Neural crest cell (in vitro differentiated cells): ENCODE measurements at regions not wholly inside any gene's neighbourhood (a gene's known extent, or its start where the extent isn't known, plus 50 kb on each side); places are given as distances from the start of the nearest gene placed in this dataset.

Experiments used
- DNase-seq: peaks from one replicate; pipeline ENCODE4 v3.0.0; 2021; ENCODE audit warnings: low read depth, mixed read lengths, low spot score
- H3K27ac Mint-ChIP-seq: one replicate; pipeline ENCODE4 v1.8.0; 2021; ENCODE audit warnings: mild to moderate bottlenecking, mixed read lengths; ENCODE audit not compliant: unreplicated experiment
- H3K27me3 Mint-ChIP-seq: 2 replicates; pipeline ENCODE4 v1.8.0; 2021; ENCODE audit warnings: low read depth, mild to moderate bottlenecking, mixed read lengths
- H3K36me3 Mint-ChIP-seq: 2 replicates; pipeline ENCODE4 v1.8.0; 2021; ENCODE audit warnings: low read depth, mild to moderate bottlenecking, mixed read lengths
- H3K4me1 Mint-ChIP-seq: 2 replicates; pipeline ENCODE4 v1.8.0; 2021; ENCODE audit warnings: mixed read lengths
- H3K4me3 Mint-ChIP-seq: one replicate; pipeline ENCODE4 v1.8.0; 2021; ENCODE audit warnings: mild to moderate bottlenecking, mixed read lengths
- H3K9me3 Mint-ChIP-seq: 2 replicates; pipeline ENCODE4 v1.8.0; 2021; ENCODE audit warnings: mixed read lengths
- CTCF ChIP-seq: fragments of 200-600 bp; sonication (generic); conservative IDR thresholded peaks from 2 replicates; pipeline ENCODE4 v1.5.0; 2021; ENCODE audit warnings: antibody characterized with exemption, mild to moderate bottlenecking

GRCh38 chr12:92457458-92458180 is 245.2 kb upstream of the PLEKHG7 start:
- no peaks in the 10 kb centered on the region for H3K27me3 Mint-ChIP-seq
- no peak overlapping the region for H3K27ac Mint-ChIP-seq
- no peak overlapping the region for H3K4me3 Mint-ChIP-seq
- no peaks in the 10 kb centered on the region for H3K36me3 Mint-ChIP-seq
- H3K9me3 Mint-ChIP-seq, result peaks cover 5% of the 10 kb centered on the region
- no peak for TF ChIP-seq CTCF
- no peaks in the 10 kb centered on the region for H3K4me1 Mint-ChIP-seq
- DNase-seq, result no peak

GRCh38 chr12:92452763-92453162 is 250.0 kb upstream of the PLEKHG7 start:
- Mint-ChIP-seq H3K27me3 (no peaks in the 10 kb centered on the region), H3K36me3 (peaks cover 10% of the 10 kb centered on the region), H3K4me1 (peaks cover 1% of the 10 kb centered on the region), H3K9me3 (peaks cover 9% of the 10 kb centered on the region), H3K4me3 (no peak overlapping the region), H3K27ac (no peak overlapping the region)
- DNase-seq, result no peak
- no peak for TF ChIP-seq CTCF

GRCh38 chr12:92446083-92446460 is 256.7 kb upstream of the PLEKHG7 start:
- Mint-ChIP-seq H3K9me3 (peaks cover 4% of the 10 kb centered on the region), H3K27me3 (no peaks in the 10 kb centered on the region), H3K4me1 (peaks cover 35% of the 10 kb centered on the region), H3K36me3 (peaks cover 5% of the 10 kb centered on the region), H3K4me3 (no peak overlapping the region), H3K27ac (no peak overlapping the region)
- no peak for TF ChIP-seq CTCF
- no peak for DNase-seq

GRCh38 chr12:92445253-92446082 is 257.3 kb upstream of the PLEKHG7 start:
- Mint-ChIP-seq H3K36me3 (no peaks in the 10 kb centered on the region), H3K4me3 (no peak overlapping the region), H3K27ac (peak overlapping the region; percentile 87), H3K9me3 (peaks cover 2% of the 10 kb centered on the region), H3K4me1 (peaks cover 35% of the 10 kb centered on the region), H3K27me3 (no peaks in the 10 kb centered on the region)
- DNase-seq, result no peak
- TF ChIP-seq CTCF, result no peak

DNA sequence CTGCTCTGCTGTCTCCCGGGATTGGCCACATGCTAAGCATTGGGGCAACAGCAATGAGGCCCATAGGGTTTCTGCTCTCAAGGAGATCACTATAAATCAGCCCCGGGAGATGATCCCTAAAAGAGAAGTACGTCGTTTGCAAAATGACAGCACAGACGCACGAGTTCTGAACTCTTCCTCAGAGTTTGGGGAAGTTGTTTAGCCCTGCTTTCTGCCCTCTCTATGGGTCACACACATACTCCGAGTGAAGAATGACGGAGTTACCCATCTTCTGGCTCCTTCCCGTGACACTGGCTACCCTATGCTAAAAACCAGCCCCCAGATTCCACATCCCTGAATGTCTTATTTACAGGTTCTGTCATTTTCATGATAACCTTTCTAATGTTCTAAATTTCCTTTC is 258.0 kb upstream of the PLEKHG7 start:
- Mint-ChIP-seq H3K36me3 (no peaks in the 10 kb centered on the region), H3K27me3 (no peaks in the 10 kb centered on the region), H3K4me1 (peaks cover 35% of the 10 kb centered on the region), H3K4me3 (no peak overlapping the region), H3K27ac (peak overlapping the region; percentile 87), H3K9me3 (peaks cover 2% of the 10 kb centered on the region)
- no peak for TF ChIP-seq CTCF
- no peak for DNase-seq
